Keratinocyte (primary cell): ENCODE measurements at regions not wholly inside any gene's neighbourhood (a gene's known extent, or its start where the extent isn't known, plus 50 kb on each side); places are given as distances from the start of the nearest gene placed in this dataset.

Source experiments
- DNase-seq: peaks from one replicate; pipeline ENCODE4 v3.0.0-alpha.2; 2011; ENCODE audit warnings: low read depth, missing footprints, low spot score
- FAIRE-seq: peaks from 2 replicates; lab custom pipeline; 2011; peaks lifted over from hg19 to GRCh38; lab: Jason Lieb, UNC
- H2AFZ ChIP-seq: 2 replicates; pipeline ENCODE4 v1.6.0; 2012; ENCODE audit warnings: low read length, control low read depth, inconsistent platforms; ENCODE audit not compliant: control insufficient read depth
- H3K27ac ChIP-seq: 2 replicates; pipeline ENCODE4 v1.5.1; 2011; ENCODE audit warnings: low read length; ENCODE audit not compliant: control insufficient read depth, insufficient read depth
- H3K27me3 ChIP-seq: 3 replicates; pipeline ENCODE4 v1.6.0; 2011; ENCODE audit warnings: low read length; ENCODE audit not compliant: control insufficient read depth, insufficient read depth; ENCODE audit errors: extremely low read depth
- H3K36me3 ChIP-seq, 2 experiments: 2 replicates in 1 of 2; 3 replicates in 1 of 2; pipeline ENCODE4 v1.5.1; 2011; ENCODE audit warnings: low read length in 2 of 2, mild to moderate bottlenecking in 1 of 2; ENCODE audit not compliant: control insufficient read depth in 2 of 2, insufficient read depth in 2 of 2; ENCODE audit errors: extremely low read depth in 1 of 2
- H3K4me1 ChIP-seq: 3 replicates; pipeline ENCODE4 v1.5.1; 2011; ENCODE audit warnings: low read length; ENCODE audit not compliant: control insufficient read depth, insufficient read depth; ENCODE audit errors: extremely low read depth
- H3K4me2 ChIP-seq: 3 replicates; pipeline ENCODE4 v1.6.0; 2011; ENCODE audit warnings: low read depth, low read length; ENCODE audit not compliant: control insufficient read depth, insufficient read depth; ENCODE audit errors: extremely low read depth
- H3K4me3 ChIP-seq, 3 experiments: fragments of 200-600 bp in 1 of 3; sonication (generic) in 1 of 3; 2 replicates in 2 of 3; 3 replicates in 1 of 3; pipeline ENCODE4 v1.5.1; 2011 to 2016; ENCODE audit warnings: low read length in 3 of 3, mild to moderate bottlenecking in 3 of 3, control low read depth in 2 of 3, inconsistent platforms in 1 of 3, low read depth in 1 of 3, mixed read lengths in 1 of 3, mixed run types in 1 of 3, moderate library complexity in 1 of 3; ENCODE audit not compliant: control insufficient read depth in 2 of 3, insufficient read depth in 2 of 3; ENCODE audit errors: extremely low read depth in 1 of 3
- H3K79me2 ChIP-seq: 2 replicates; pipeline ENCODE4 v1.6.0; 2012; ENCODE audit warnings: low read length; ENCODE audit not compliant: control insufficient read depth, insufficient read depth
- H3K9ac ChIP-seq: 3 replicates; pipeline ENCODE4 v1.6.0; 2011; ENCODE audit warnings: low read length; ENCODE audit not compliant: control insufficient read depth, insufficient read depth; ENCODE audit errors: extremely low read depth
- H3K9me1 ChIP-seq: 3 replicates; pipeline ENCODE4 v1.6.0; 2011; ENCODE audit warnings: low read length; ENCODE audit not compliant: control insufficient read depth, insufficient read depth; ENCODE audit errors: extremely low read depth
- H3K9me3 ChIP-seq: 2 replicates; pipeline ENCODE4 v1.5.1; 2012; ENCODE audit warnings: low read depth, low read length; ENCODE audit not compliant: control insufficient read depth
- H4K20me1 ChIP-seq: 3 replicates; pipeline ENCODE4 v1.6.0; 2011; ENCODE audit warnings: low read length; ENCODE audit not compliant: control insufficient read depth, insufficient read depth; ENCODE audit errors: extremely low read depth
- CTCF ChIP-seq, 3 experiments: IDR thresholded peaks in 1 of 3; conservative IDR thresholded peaks in 1 of 3; optimal IDR thresholded peaks in 1 of 3; 2 replicates in 2 of 3; 3 replicates in 1 of 3; pipeline versions ENCODE3 to v1.5.1; 2011; ENCODE audit warnings: low read length in 3 of 3, mild to moderate bottlenecking in 3 of 3, moderate library complexity in 2 of 3, control low read depth in 1 of 3, inconsistent platforms in 1 of 3; ENCODE audit not compliant: insufficient read depth in 2 of 3; ENCODE audit errors: extremely low read depth in 1 of 3
- EZH2 ChIP-seq: IDR thresholded peaks from one replicate; pipeline ENCODE4 v1.6.1; 2012; ENCODE audit warnings: inconsistent platforms, mild to moderate bottlenecking, low read length, moderate library complexity
- dilution Hi-C: fragments of 300-500 bp; cut with MboI; formaldehyde crosslinking; loops from one replicate; pipeline ENCODE4 v1.7.0; 2020; ENCODE audit warnings: low sequenced_read_pairs; ENCODE audit not compliant: extremely low pct_ligation_motif_present

- dilution Hi-C loops = no loop called here
- H3K4me3 ChIP-seq = no peak overlapping the region
- H3K4me1 ChIP-seq = peaks cover 9% of the 10 kb centered on the region
- peaks cover 6% of the 10 kb centered on the region for H4K20me1 ChIP-seq
- H3K36me3 ChIP-seq = peaks cover 1% of the 10 kb centered on the region in 2 experiments
- no peak overlapping the region for H3K9ac ChIP-seq
- no peak for DNase-seq
- H3K9me3 ChIP-seq = no peaks in the 10 kb centered on the region
- no peak overlapping the region for H3K27ac ChIP-seq
- no peaks in the 10 kb centered on the region for H3K79me2 ChIP-seq
- H3K27me3 ChIP-seq = no peaks in the 10 kb centered on the region
- no peak overlapping the region for H3K4me2 ChIP-seq
- TF ChIP-seq CTCF (optimal IDR thresholded peaks at IDR 0.05 in 1 of 3, IDR thresholded peaks at IDR 0.05 in 1 of 3, conservative IDR thresholded peaks at IDR 0.05 in 1 of 3; ENCODE audit: extremely low read depth in 1 of 3, insufficient read depth in 2 of 3, low read length in 3 of 3) = no peak
- no peak for TF ChIP-seq EZH2
- no peak overlapping the region for H2AFZ ChIP-seq
- no peak for FAIRE-seq
- no peaks in the 10 kb centered on the region for H3K9me1 ChIP-seq
Measured at GRCh38 chr16:27730661-27731210, 180.8 kb downstream of the KATNIP start.

- Histone ChIP-seq H3K4me1 (peaks cover 13% of the 10 kb centered on the region), H3K36me3 (peaks cover 0 to 1% of the 10 kb centered on the region in 2 experiments), H3K4me3 (no peak overlapping the region), H3K4me2 (no peak overlapping the region), H3K27me3 (peaks cover 3% of the 10 kb centered on the region), H3K27ac (no peak overlapping the region), H3K9me1 (no peaks in the 10 kb centered on the region), H3K9me3 (no peaks in the 10 kb centered on the region), H2AFZ (no peak overlapping the region), H4K20me1 (no peaks in the 10 kb centered on the region), H3K79me2 (no peaks in the 10 kb centered on the region), H3K9ac (no peak overlapping the region)
- no peak for DNase-seq
- FAIRE-seq = no peak
- no peak for TF ChIP-seq EZH2
- TF ChIP-seq CTCF (optimal IDR thresholded peaks at IDR 0.05 in 1 of 3, IDR thresholded peaks at IDR 0.05 in 1 of 3, conservative IDR thresholded peaks at IDR 0.05 in 1 of 3; ENCODE audit: extremely low read depth in 1 of 3, insufficient read depth in 2 of 3, low read length in 3 of 3) = no peak
- dilution Hi-C loops = no loop called here
Measured at GRCh38 chr16:27735031-27735430, 185.1 kb downstream of the KATNIP start.
